Lower leg skin (tissue), 3 donors: ENCODE measurements at regions not wholly inside any gene's neighbourhood (a gene's known extent, or its start where the extent isn't known, plus 50 kb on each side); places are given as distances from the start of the nearest gene placed in this dataset.

ENCODE experiments used
- CTCF ChIP-seq, 3 donors: fragments of 450-650 bp; IDR thresholded peaks; one replicate each; pipeline ENCODE4 v1.5.1; 2016; ENCODE audit warnings: antibody characterized with exemption in 3 of 3, mild to moderate bottlenecking in 3 of 3, moderate library complexity in 2 of 3
- POLR2A ChIP-seq, 2 donors: fragments of 450-650 bp; IDR thresholded peaks; one replicate each; pipeline ENCODE4 v1.6.1; 2016 to 2017; ENCODE audit warnings: antibody characterized with exemption in 2 of 2, mild to moderate bottlenecking in 1 of 2, moderate library complexity in 1 of 2

GRCh38 chr4:130675266-130675665 lies 1579.3 kb downstream of the C4orf33 start:
- TF ChIP-seq CTCF (IDR thresholded peaks at IDR 0.05) = no peak
- no peak for TF ChIP-seq POLR2A (IDR thresholded peaks at IDR 0.05)
